HL-60 (cell line): ENCODE measurements at regions not wholly inside any gene's neighbourhood (a gene's known extent, or its start where the extent isn't known, plus 50 kb on each side); places are given as distances from the start of the nearest gene placed in this dataset.

Source experiments
- GABPA ChIP-seq: IDR thresholded peaks from 2 replicates; pipeline ENCODE4 v1.6.1; 2012; ENCODE audit warnings: low read depth
- POLR2AphosphoS5 ChIP-seq: IDR thresholded peaks from 2 replicates; pipeline ENCODE4 v1.6.1; 2012; ENCODE audit warnings: low read depth
- SPI1 ChIP-seq: IDR thresholded peaks from 2 replicates; pipeline ENCODE4 v1.6.1; 2012; ENCODE audit warnings: low read depth, mild to moderate bottlenecking, borderline replicate concordance
- TF ChIP-seq, protein P1 (sequence below): IDR thresholded peaks from one replicate; pipeline ENCODE4 v1.5.1; 2011; ENCODE audit warnings: low read length, control low read depth, inconsistent platforms; ENCODE audit not compliant: insufficient read depth
- TF ChIP-seq, protein P2 (sequence below): IDR thresholded peaks from 2 replicates; pipeline ENCODE4 v1.6.1; 2012; ENCODE audit warnings: low read depth; ENCODE audit not compliant: insufficient replicate concordance

DNA sequence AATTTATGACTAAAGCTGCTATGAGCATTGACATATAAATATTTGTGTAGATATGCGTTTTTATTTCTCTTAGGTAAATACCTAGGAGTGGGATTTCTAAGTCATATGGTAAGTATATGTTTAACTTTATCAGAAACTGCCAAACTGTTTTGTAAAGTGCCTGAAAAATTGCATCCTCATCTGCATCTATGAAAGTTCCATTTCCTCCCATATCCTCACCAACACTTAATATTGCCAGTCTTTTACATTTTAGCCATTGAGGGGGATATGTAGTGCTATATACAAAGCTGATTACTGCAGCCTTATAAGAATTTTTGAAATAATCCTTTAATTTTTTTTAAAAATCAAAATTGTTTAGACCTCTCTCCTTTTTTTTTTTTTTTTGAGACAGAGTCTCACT, 123.1 kb upstream of the SPRY4 start:
- TF ChIP-seq, protein P1, sequence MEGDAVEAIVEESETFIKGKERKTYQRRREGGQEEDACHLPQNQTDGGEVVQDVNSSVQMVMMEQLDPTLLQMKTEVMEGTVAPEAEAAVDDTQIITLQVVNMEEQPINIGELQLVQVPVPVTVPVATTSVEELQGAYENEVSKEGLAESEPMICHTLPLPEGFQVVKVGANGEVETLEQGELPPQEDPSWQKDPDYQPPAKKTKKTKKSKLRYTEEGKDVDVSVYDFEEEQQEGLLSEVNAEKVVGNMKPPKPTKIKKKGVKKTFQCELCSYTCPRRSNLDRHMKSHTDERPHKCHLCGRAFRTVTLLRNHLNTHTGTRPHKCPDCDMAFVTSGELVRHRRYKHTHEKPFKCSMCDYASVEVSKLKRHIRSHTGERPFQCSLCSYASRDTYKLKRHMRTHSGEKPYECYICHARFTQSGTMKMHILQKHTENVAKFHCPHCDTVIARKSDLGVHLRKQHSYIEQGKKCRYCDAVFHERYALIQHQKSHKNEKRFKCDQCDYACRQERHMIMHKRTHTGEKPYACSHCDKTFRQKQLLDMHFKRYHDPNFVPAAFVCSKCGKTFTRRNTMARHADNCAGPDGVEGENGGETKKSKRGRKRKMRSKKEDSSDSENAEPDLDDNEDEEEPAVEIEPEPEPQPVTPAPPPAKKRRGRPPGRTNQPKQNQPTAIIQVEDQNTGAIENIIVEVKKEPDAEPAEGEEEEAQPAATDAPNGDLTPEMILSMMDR: no peak
- TF ChIP-seq, protein P2, sequence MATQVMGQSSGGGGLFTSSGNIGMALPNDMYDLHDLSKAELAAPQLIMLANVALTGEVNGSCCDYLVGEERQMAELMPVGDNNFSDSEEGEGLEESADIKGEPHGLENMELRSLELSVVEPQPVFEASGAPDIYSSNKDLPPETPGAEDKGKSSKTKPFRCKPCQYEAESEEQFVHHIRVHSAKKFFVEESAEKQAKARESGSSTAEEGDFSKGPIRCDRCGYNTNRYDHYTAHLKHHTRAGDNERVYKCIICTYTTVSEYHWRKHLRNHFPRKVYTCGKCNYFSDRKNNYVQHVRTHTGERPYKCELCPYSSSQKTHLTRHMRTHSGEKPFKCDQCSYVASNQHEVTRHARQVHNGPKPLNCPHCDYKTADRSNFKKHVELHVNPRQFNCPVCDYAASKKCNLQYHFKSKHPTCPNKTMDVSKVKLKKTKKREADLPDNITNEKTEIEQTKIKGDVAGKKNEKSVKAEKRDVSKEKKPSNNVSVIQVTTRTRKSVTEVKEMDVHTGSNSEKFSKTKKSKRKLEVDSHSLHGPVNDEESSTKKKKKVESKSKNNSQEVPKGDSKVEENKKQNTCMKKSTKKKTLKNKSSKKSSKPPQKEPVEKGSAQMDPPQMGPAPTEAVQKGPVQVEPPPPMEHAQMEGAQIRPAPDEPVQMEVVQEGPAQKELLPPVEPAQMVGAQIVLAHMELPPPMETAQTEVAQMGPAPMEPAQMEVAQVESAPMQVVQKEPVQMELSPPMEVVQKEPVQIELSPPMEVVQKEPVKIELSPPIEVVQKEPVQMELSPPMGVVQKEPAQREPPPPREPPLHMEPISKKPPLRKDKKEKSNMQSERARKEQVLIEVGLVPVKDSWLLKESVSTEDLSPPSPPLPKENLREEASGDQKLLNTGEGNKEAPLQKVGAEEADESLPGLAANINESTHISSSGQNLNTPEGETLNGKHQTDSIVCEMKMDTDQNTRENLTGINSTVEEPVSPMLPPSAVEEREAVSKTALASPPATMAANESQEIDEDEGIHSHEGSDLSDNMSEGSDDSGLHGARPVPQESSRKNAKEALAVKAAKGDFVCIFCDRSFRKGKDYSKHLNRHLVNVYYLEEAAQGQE: no peak
- no peak for TF ChIP-seq GABPA
- no peak for TF ChIP-seq POLR2AphosphoS5
- no peak for TF ChIP-seq SPI1
